ENCODE measurements at regions not wholly inside any gene's neighbourhood (a gene's known extent, or its start where the extent isn't known, plus 50 kb on each side); places are given as distances from the start of the nearest gene placed in this dataset.

DNA sequence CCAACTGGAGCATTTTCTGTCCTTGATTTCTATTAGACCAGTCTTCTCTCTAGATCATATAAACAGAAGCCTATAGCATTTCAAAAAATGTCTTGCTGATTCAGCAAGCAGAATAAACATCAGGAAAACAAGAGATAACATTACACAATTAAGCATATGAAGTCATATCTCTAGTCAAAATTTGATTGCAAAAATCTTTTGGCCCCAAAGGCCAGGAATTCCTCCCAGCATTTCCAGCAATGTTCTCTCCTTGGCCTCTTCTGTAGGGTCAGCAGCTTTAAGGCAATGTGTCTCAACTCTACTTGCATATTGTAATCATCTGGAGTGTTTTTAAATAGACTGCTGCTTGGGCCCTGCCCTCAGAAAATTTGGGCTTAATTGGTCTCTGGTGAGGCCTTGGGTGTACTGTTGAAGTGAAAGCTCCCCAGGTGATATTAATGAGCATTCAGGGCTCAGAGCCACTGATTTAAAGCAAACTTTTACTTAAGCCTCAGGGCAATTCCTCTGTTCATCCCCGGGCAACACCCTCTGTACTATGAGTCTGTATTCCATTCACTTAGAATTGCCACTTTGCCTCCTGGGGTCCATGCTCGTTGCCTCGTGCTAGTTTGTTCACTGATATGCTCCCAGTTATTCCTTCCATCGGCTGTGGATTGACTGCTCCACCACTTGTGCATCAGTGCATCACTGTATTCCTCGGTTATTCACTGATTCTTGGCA, 1072.6 kb downstream of the ROBO2 start:
- no peak for DNase-seq (ENCODE audit: missing footprints)
- intact Hi-C loops (cut with DNase I) = no loop called here
- peak; percentile 85 for ATAC-seq

DNA sequence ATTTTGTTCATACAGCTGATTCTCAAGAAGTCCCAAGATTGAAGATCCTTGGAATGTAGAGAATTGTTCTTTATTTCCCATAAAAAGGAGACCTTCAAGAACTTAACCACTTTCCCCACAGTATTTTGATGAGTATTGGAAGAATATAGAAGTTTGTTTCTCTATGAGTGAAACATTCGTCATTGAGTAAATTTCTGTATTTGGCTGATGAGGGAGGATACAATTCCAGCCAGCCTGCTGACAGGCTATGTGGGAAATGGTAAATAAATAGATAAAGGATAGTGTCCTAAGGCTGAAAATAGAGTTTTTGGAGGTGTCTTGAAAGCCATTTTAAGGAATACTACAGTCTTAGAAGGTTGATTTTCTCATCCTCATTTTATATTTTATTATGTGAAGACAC, 1076.1 kb downstream of the ROBO2 start:
- DNase-seq (ENCODE audit: missing footprints) (no peak), ATAC-seq (no peak)
- intact Hi-C loops (cut with DNase I) = no loop called here

DNA sequence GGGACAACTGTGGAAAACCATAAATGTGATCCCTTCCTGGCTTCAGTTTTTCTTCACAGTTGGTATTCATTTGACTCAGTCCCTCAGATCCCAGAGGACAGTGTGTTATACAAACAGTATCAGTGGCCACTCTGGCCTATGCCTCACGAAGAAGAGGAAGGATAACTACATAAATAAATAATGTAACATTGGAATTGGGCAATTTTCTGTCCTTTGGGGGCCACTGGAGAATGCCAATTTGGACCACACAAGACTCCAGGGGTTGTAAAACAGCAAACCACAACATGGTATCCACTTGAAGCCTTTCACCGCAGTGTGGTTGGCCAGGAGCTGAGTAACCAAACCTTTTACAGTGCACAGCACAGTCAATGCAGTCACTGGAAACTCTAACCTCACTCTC, 1077.0 kb downstream of the ROBO2 start:
- intact Hi-C loops (cut with DNase I) = no loop called here
- peak; percentile 71 for ATAC-seq

GRCh38 chr3:78123058-78123457, 1083.2 kb downstream of the ROBO2 start:
- ATAC-seq (no peak), DNase-seq (ENCODE audit: missing footprints) (no peak)
- intact Hi-C loops (cut with DNase I) = no loop called here

More for the DNA sequence above, 1077.0 kb downstream of the ROBO2 start:
- peak; percentile 50 for DNase-seq (ENCODE audit: missing footprints)

DNA sequence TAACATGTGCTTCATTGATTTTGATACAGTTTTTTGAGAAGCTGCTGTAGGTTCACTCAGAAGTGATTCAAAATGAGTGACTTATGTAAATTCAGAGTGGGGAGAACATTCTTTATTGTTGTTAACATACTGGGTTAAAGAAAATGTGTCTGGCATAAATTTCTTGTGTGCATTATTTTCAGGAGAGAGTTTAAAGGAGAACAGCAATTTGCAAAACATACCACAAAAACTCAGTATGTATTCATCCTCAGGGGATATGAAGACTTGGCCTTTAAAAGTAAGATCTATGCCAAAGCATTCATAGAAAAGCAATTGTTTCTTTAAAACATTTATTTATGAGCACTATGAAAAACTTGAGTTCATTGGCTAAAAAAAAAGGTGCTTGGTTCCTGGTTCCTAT, 1089.8 kb downstream of the ROBO2 start:
- DNase-seq (ENCODE audit: missing footprints) = no peak
- intact Hi-C loops (cut with DNase I) = no loop called here
- no peak for ATAC-seq

DNA sequence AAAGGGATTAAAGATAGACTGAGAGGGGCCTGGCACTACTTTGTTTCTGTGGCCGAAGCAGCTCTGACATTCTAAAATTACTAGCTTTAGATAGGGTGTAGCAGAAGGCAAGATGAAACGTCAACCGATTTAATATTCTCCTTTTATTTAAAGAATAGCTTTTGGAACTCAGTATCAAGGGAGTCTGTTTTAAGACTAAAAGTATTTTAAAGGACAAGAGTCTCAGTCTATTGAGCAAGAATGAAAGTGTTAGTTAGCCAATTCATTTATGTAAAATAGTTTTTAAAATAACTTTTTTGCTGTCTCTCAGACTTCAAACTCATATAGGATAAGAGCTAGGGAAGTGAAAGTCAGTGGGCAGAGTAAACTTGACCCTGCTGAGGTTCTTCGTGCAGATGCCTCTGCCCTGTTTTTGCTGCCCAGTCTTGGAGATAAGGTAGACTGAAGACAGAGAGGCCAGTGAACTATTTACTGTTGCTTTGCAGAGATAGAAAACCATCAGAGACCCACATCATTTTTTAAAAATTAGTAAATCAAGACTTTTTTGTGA, 1090.9 kb downstream of the ROBO2 start:
- ATAC-seq (no peak), DNase-seq (ENCODE audit: missing footprints) (no peak)
- intact Hi-C loops (cut with DNase I) = no loop called here

- DNase-seq (ENCODE audit: missing footprints) (no peak), ATAC-seq (no peak)
- intact Hi-C loops (cut with DNase I) = no loop called here
Measured at GRCh38 chr3:78134496-78134895, 1094.6 kb downstream of the ROBO2 start.

DNA sequence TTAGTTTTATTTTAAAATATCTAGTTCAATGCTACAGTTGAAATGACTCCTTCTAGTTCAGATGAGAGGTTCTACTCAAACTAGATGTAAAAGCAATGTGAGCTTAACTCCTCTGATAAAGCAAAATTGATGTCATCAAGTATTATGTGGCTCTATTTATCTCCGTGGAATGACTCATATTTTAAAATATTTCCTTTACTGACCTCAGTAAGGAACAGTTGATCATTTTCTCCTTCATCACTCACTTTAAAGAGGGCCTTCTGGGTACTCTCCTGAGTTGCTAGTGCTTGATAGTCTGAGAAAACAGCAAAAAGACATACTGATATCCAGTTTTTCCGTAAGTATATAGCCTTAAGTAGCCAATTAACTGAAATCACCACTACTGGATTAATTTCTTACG, 1099.3 kb downstream of the ROBO2 start:
- ATAC-seq = no peak
- DNase-seq (ENCODE audit: missing footprints) = no peak
- intact Hi-C loops (cut with DNase I) = no loop called here

- ATAC-seq (no peak), DNase-seq (ENCODE audit: missing footprints) (no peak)
- intact Hi-C loops (cut with DNase I) = no loop called here
Measured at GRCh38 chr3:78140274-78140673, 1100.4 kb downstream of the ROBO2 start.

DNA sequence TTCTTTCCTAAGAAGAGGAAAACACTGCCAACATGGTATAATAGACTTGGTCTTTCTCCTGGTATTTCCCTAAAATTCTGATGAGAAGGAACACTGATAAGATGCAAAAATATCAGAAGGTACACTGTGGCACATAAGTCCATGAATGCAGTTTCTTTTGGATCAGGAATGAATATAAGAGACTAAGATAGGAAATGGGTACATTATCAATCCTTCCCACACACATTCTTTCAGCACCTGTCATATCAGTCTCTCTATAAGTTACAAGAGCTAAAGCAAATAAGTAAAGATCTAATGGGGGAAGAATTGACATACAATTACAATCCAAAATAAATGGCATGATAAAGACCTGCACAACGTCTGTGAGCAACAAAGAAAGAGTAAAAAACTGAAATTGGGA, 1101.0 kb downstream of the ROBO2 start:
- DNase-seq (ENCODE audit: missing footprints) (no peak), ATAC-seq (no peak)
- intact Hi-C loops (cut with DNase I) = no loop called here

- no peak for ATAC-seq
- intact Hi-C loops (cut with DNase I) = no loop called here
- DNase-seq (ENCODE audit: missing footprints) = no peak
Measured at GRCh38 chr3:78141269-78141668, 1101.4 kb downstream of the ROBO2 start.

- DNase-seq (ENCODE audit: missing footprints) = no peak
- intact Hi-C loops (cut with DNase I) = no loop called here
Measured at GRCh38 chr3:78143000-78143399, 1103.1 kb downstream of the ROBO2 start.

GRCh38 chr3:78148986-78149717, 1109.3 kb downstream of the ROBO2 start:
- ATAC-seq (no peak), DNase-seq (ENCODE audit: missing footprints) (no peak)
- intact Hi-C loops (cut with DNase I) = no loop called here

More at GRCh38 chr3:78143000-78143399, 1103.1 kb downstream of the ROBO2 start:
- no peak for ATAC-seq

- intact Hi-C loops (cut with DNase I) = no loop called here
- DNase-seq (ENCODE audit: missing footprints) (no peak), ATAC-seq (no peak)
Measured at GRCh38 chr3:78153973-78154372, 1114.1 kb downstream of the ROBO2 start.

DNA sequence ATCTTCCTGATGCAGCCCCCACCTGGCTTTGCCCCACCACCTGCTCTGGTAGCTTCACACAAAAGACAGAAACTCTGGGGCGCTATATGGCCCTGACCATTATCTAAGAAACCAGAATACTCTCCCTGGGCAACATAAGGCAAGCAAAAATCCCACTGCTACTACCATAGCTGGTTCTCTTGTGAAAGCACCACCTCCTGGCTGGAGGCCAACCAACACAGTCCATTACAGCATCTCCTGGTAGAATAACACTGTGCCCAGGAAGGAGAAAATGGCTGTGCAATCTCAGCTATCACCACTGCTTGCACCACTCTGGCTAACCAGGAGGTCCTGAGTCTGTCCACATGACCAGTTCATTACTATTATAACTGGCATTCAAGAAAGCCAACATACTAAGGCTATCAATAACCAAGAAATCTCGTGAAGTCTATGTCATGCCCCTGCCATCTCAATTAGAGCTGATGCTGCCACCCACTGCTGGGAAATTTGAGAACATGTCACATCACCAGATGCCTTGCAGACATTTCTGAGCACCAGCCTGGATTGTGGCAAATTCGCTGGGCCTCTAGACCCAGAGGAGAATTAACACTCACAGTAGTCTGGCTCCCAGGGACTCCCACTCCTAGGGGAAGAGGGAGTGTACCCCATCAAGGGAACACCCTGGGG, 1114.8 kb downstream of the ROBO2 start:
- intact Hi-C loops (cut with DNase I) = no loop called here
- ATAC-seq = no peak
- no peak for DNase-seq (ENCODE audit: missing footprints)

DNA sequence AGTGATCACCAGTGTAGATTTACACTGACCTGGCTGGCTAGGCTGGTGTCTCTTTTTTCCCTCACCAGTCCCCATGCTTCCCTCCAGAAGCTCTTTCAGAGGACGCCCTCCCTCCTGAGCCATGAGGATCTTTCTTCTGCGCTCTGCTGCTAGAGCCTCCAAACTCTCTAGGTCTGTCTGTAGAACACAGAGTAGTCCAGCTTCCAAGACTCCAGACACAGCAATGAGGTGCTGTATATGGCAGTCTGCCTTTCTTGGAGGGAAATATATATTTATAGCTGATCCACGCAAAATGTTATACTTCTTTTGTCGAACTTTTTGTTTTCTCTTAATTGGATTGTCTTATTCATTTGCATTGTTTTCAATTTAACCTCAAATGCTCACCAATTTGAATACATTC, 1121.8 kb downstream of the ROBO2 start:
- ATAC-seq (no peak), DNase-seq (ENCODE audit: missing footprints) (no peak)
- intact Hi-C loops (cut with DNase I) = loop anchor here (10.0 kb wide), 1 partner anchor 107 kb away; no protein-coding TSS in a partner anchor

GRCh38 chr3:78163379-78163778, 1123.5 kb downstream of the ROBO2 start:
- ATAC-seq (no peak), DNase-seq (ENCODE audit: missing footprints) (no peak)
- intact Hi-C loops (cut with DNase I) = loop anchor here (10.0 kb wide), 1 partner anchor 109 kb away; no protein-coding TSS in a partner anchor

- DNase-seq (ENCODE audit: missing footprints) (no peak), ATAC-seq (no peak)
- intact Hi-C loops (cut with DNase I) = loop anchor here (10.0 kb wide), 1 partner anchor 111 kb away; no protein-coding TSS in a partner anchor
Measured at GRCh38 chr3:78165876-78166275, 1126.0 kb downstream of the ROBO2 start.

GRCh38 chr3:78174821-78175220, 1134.9 kb downstream of the ROBO2 start:
- DNase-seq (ENCODE audit: missing footprints) = no peak
- intact Hi-C loops (cut with DNase I) = no loop called here
- ATAC-seq = no peak

Measured in Right ventricle myocardium inferior (tissue), 1 donor.